Memory B cell (primary cell): ENCODE measurements at regions not wholly inside any gene's neighbourhood (a gene's known extent, or its start where the extent isn't known, plus 50 kb on each side); places are given as distances from the start of the nearest gene placed in this dataset.

Source experiments
- ATAC-seq: fragments of 150-1000 bp; cut with Tn5 transposase; 2 replicates; pipeline ENCODE4 v1.10.0; 2021; ENCODE audit warnings: low read depth, mild to moderate bottlenecking, moderate library complexity
- DNase-seq, 2 donors: peaks; one replicate each; pipeline ENCODE4 v3.0.0; 2022; ENCODE audit warnings: low spot score in 2 of 2
- H3K27ac Mint-ChIP-seq: one replicate; pipeline ENCODE4 v1.8.0; 2022; ENCODE audit warnings: mild to moderate bottlenecking, moderate library complexity, mixed read lengths
- H3K27me3 Mint-ChIP-seq: one replicate; pipeline ENCODE4 v1.8.0; 2022; ENCODE audit warnings: mixed read lengths
- H3K36me3 Mint-ChIP-seq: one replicate; pipeline ENCODE4 v1.8.0; 2022; ENCODE audit warnings: mild to moderate bottlenecking, mixed read lengths
- H3K4me1 Mint-ChIP-seq: one replicate; pipeline ENCODE4 v1.8.0; 2022; ENCODE audit warnings: mixed read lengths
- H3K4me3 Mint-ChIP-seq: one replicate; pipeline ENCODE4 v1.8.0; 2022; ENCODE audit warnings: mild to moderate bottlenecking, moderate library complexity, mixed read lengths
- H3K9me3 Mint-ChIP-seq: one replicate; pipeline ENCODE4 v1.8.0; 2022; ENCODE audit warnings: mixed read lengths

- ATAC-seq (no peak), DNase-seq (no peak)
- Mint-ChIP-seq H3K36me3 (no peaks in the 10 kb centered on the region), H3K4me1 (peaks cover 3% of the 10 kb centered on the region), H3K27me3 (peaks cover 10% of the 10 kb centered on the region), H3K4me3 (no peak overlapping the region), H3K9me3 (peaks cover 2% of the 10 kb centered on the region), H3K27ac (no peak overlapping the region)
Observed at GRCh38 chr11:115890500-115890899, 386.3 kb upstream of the CADM1 start.

GRCh38 chr11:115889712-115890111, 385.5 kb upstream of the CADM1 start:
- peaks cover 2% of the 10 kb centered on the region for H3K9me3 Mint-ChIP-seq
- DNase-seq (no peak), ATAC-seq (no peak)
- H3K27me3 Mint-ChIP-seq: peaks cover 10% of the 10 kb centered on the region
- no peak overlapping the region for H3K4me3 Mint-ChIP-seq
- H3K27ac Mint-ChIP-seq: no peak overlapping the region
- no peaks in the 10 kb centered on the region for H3K36me3 Mint-ChIP-seq
- H3K4me1 Mint-ChIP-seq: peaks cover 3% of the 10 kb centered on the region

DNA sequence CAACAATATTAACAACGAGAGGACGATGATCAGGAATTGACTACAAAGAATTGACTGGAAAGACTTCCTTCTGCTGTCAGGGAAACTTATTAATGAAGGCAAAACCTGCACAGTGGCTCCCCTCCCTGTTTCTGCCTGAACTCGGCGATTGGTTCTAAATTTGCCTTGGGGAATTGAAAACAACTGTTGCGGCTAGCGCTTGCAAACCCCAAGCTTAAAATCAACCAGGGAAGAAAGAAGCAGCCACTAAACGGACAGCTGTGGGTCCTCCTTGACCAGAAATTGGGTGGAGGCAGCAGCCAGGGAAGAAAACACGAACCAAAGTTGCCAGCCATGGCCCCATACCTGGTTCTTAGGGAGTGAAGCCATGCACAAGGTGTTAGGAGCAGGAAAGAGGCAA, 383.5 kb upstream of the CADM1 start:
- Mint-ChIP-seq H3K36me3 (no peaks in the 10 kb centered on the region), H3K27me3 (peaks cover 10% of the 10 kb centered on the region), H3K27ac (no peak overlapping the region), H3K4me3 (no peak overlapping the region), H3K4me1 (peaks cover 3% of the 10 kb centered on the region), H3K9me3 (peaks cover 2% of the 10 kb centered on the region)
- DNase-seq (no peak), ATAC-seq (no peak)

GRCh38 chr11:115887316-115887715, 383.1 kb upstream of the CADM1 start:
- Mint-ChIP-seq H3K4me1 (peaks cover 3% of the 10 kb centered on the region), H3K4me3 (no peak overlapping the region), H3K27ac (no peak overlapping the region), H3K27me3 (peaks cover 10% of the 10 kb centered on the region), H3K36me3 (no peaks in the 10 kb centered on the region), H3K9me3 (peaks cover 2% of the 10 kb centered on the region)
- DNase-seq: no peak
- no peak for ATAC-seq

- H3K4me1 Mint-ChIP-seq: peaks cover 3% of the 10 kb centered on the region
- H3K27me3 Mint-ChIP-seq: peaks cover 10% of the 10 kb centered on the region
- no peak overlapping the region for H3K27ac Mint-ChIP-seq
- H3K36me3 Mint-ChIP-seq: peaks cover 2% of the 10 kb centered on the region
- DNase-seq: no peak
- no peak for ATAC-seq
- peaks cover 6% of the 10 kb centered on the region for H3K9me3 Mint-ChIP-seq
- no peak overlapping the region for H3K4me3 Mint-ChIP-seq
Observed at GRCh38 chr11:115886422-115886733, 382.2 kb upstream of the CADM1 start.

DNA sequence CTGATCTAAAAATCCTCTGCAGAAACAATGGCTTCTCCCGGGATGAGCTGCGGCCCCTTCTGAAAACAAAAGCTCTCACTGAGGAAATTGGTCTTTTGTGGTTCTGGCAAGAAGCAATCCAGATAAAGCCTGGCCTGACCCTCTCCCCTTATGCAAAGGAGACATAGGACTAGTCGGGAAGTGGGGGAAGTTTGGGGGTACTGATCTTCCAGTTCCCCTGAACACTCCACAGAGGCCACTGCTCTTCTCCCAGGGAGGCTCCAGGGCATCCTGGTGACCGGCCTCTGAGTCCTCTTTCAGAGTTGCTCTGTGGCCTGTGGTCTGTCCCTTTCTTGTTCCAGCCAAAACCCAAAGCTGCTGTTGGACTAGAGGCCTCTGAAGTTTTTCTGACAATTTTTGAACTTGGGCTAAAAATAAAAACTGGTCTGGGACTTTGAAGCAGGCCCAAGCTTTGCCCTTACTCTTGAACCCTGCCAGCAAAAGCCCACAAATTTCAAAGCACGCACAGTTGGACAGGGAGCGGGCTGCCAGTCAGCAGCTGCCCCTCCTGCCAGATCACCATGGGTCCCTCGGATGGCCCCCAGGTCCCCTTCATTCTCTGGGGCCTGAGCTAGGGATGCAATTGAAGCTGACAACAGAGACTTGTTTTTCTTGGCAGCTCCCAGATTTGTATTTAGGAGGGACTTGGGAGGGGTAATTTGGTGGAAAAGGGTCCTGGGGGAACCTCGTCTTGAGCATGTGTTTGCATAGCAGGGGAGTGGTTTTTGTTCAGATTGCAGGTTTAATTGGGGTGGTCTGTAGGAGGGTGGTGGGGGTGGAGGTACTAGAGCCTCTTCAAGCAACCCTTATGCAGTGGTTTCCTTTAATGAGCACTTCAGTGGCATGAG, 381.6 kb upstream of the CADM1 start:
- no peak for DNase-seq
- H3K27ac Mint-ChIP-seq: no peak overlapping the region
- H3K27me3 Mint-ChIP-seq: peaks cover 9% of the 10 kb centered on the region
- peaks cover 6% of the 10 kb centered on the region for H3K36me3 Mint-ChIP-seq
- peaks cover 2% of the 10 kb centered on the region for H3K4me1 Mint-ChIP-seq
- no peak for ATAC-seq
- H3K4me3 Mint-ChIP-seq: no peak overlapping the region
- peaks cover 6% of the 10 kb centered on the region for H3K9me3 Mint-ChIP-seq

DNA sequence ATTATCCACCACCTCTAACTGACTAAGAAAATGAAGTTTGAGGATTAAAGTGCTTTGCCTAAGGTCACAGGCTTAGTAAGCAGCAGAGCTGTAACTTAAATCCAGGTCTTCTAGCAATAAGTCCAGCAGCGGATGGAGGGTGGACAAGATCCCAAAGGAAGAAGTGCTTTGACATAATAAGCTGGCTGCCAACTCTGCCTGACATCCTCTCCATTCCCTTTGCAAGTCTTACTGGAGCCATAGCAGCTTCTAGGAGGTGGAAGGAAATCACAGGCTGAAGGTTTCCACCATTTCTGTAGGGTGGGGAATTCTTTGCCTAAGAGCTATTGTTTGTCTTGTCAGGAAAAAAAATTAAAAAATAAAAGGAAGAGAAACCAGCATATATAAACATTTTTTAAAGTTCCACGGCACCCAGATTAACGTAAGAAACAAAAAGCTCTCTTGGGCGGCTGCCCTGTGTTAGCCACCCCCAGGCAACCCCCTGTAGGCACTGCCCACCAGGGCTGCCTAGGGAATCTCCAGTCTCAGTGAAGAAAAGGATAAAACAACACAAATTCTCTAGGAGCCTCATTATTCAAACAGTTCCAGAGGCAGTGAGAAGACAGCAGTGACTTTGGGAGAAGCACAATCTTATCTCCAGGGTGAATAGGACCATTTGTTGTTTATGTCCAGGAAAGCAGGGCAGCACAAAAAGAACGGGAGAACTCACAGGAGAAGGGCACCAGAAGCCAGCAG, 380.8 kb upstream of the CADM1 start:
- no peaks in the 10 kb centered on the region for H3K4me1 Mint-ChIP-seq

GRCh38 chr11:115874843-115875242, 370.6 kb upstream of the CADM1 start:
- H3K36me3 Mint-ChIP-seq: no peaks in the 10 kb centered on the region
- no peak overlapping the region for H3K4me3 Mint-ChIP-seq
- peaks cover 2% of the 10 kb centered on the region for H3K9me3 Mint-ChIP-seq
- H3K27ac Mint-ChIP-seq: no peak overlapping the region
- DNase-seq: no peak
- ATAC-seq: no peak
- peaks cover 1% of the 10 kb centered on the region for H3K27me3 Mint-ChIP-seq
- peaks cover 23% of the 10 kb centered on the region for H3K4me1 Mint-ChIP-seq

More for the DNA sequence above, 380.8 kb upstream of the CADM1 start:
- peaks cover 10% of the 10 kb centered on the region for H3K9me3 Mint-ChIP-seq
- no peak overlapping the region for H3K4me3 Mint-ChIP-seq
- no peak overlapping the region for H3K27ac Mint-ChIP-seq
- no peak for ATAC-seq
- no peak for DNase-seq
- H3K27me3 Mint-ChIP-seq: peaks cover 7% of the 10 kb centered on the region
- peaks cover 6% of the 10 kb centered on the region for H3K36me3 Mint-ChIP-seq

- no peaks in the 10 kb centered on the region for H3K9me3 Mint-ChIP-seq
- DNase-seq (no peak), ATAC-seq (peak; percentile 37)
- H3K4me1 Mint-ChIP-seq: peaks cover 23% of the 10 kb centered on the region
- peaks cover 1% of the 10 kb centered on the region for H3K27me3 Mint-ChIP-seq
- H3K27ac Mint-ChIP-seq: peak overlapping the region; percentile 18
- H3K36me3 Mint-ChIP-seq: no peaks in the 10 kb centered on the region
- peak overlapping the region; percentile 48 for H3K4me3 Mint-ChIP-seq
Observed at GRCh38 chr11:115873813-115874212, 369.6 kb upstream of the CADM1 start.

DNA sequence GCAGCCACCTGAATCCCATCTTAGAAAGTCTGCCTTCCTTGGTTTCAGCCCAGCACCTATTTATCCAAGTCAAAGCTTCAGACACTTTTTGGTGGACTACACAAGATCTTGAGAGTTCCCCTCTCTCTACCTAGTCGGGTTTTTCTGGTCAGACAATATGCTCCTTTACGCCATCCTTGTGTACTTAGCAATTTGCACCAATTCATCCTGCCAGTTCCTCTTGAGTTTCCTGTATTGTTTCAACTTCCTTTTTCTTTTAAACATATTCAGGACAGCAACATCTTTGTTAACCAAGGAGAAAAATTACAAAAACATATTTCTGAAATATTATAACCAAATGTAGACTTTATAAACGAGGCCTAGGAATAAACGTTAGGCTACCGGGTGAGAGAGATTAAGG, 368.2 kb upstream of the CADM1 start:
- ATAC-seq (no peak), DNase-seq (no peak)
- no peaks in the 10 kb centered on the region for H3K9me3 Mint-ChIP-seq
- H3K4me1 Mint-ChIP-seq: peaks cover 23% of the 10 kb centered on the region
- peaks cover 1% of the 10 kb centered on the region for H3K27me3 Mint-ChIP-seq
- H3K36me3 Mint-ChIP-seq: no peaks in the 10 kb centered on the region
- H3K27ac Mint-ChIP-seq: no peak overlapping the region
- H3K4me3 Mint-ChIP-seq: no peak overlapping the region

DNA sequence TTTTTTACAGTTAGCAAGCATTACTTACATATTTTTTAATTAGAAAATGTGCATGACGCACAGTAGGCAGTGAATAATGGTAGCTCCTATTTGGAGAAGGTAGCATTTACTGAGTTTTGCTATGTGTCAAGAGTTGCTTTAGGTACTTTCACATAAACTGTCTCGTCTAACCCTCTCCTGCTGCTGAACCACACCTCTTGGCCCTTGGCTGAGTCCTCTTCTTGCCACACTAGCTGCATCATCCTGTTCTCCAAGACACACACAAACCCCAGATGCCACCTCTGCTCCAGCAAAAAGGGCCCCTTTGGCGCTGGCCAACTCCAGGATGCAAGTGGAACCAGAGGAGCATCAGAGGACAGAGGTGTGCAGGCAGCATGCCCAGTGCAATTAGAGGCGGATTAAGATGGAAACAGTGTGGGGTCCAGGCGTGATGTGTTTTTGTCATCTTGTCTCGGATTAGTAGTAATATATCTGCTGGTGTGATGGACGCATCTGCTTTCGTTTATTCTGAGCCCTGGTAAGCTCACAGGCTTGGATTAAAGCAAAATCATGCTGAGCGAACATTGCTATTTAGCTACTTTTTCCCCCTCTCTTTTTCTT, 367.0 kb upstream of the CADM1 start:
- H3K4me3 Mint-ChIP-seq: no peak overlapping the region

GRCh38 chr11:115869780-115870431, 365.7 kb upstream of the CADM1 start:
- DNase-seq: no peak
- H3K4me3 Mint-ChIP-seq: no peak overlapping the region
- H3K36me3 Mint-ChIP-seq: no peaks in the 10 kb centered on the region
- peaks cover 23% of the 10 kb centered on the region for H3K4me1 Mint-ChIP-seq
- peaks cover 1% of the 10 kb centered on the region for H3K27me3 Mint-ChIP-seq
- ATAC-seq: peak; percentile 56
- H3K9me3 Mint-ChIP-seq: no peaks in the 10 kb centered on the region
- no peak overlapping the region for H3K27ac Mint-ChIP-seq

More for the DNA sequence above, 367.0 kb upstream of the CADM1 start:
- H3K27me3 Mint-ChIP-seq: peaks cover 1% of the 10 kb centered on the region
- ATAC-seq: no peak
- no peak overlapping the region for H3K27ac Mint-ChIP-seq
- H3K9me3 Mint-ChIP-seq: no peaks in the 10 kb centered on the region
- no peak for DNase-seq
- H3K4me1 Mint-ChIP-seq: peaks cover 23% of the 10 kb centered on the region
- H3K36me3 Mint-ChIP-seq: no peaks in the 10 kb centered on the region

- Mint-ChIP-seq H3K27me3 (peaks cover 1% of the 10 kb centered on the region), H3K4me1 (peaks cover 19% of the 10 kb centered on the region), H3K9me3 (no peaks in the 10 kb centered on the region), H3K36me3 (no peaks in the 10 kb centered on the region), H3K4me3 (no peak overlapping the region), H3K27ac (no peak overlapping the region)
- ATAC-seq (no peak), DNase-seq (no peak)
Observed at GRCh38 chr11:115869131-115869530, 364.9 kb upstream of the CADM1 start.

DNA sequence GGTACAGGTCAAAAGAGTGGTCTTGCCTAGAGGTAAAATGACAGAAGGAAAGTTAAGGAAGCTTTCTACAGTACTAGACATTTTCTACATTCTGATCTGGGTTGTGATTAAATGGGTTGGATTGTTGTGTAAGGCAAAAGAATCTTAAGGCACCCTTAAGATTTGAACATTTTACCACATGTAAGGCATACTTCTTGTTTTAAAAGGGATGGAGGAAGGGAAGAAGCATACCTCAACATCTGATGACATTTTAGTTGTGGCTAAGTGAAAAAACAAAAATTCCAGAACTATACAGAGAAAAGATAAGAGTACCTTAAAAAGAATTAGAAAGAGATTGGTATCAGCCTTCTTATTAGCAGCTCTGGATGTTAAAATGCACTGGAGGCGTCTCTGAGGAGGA, 356.0 kb upstream of the CADM1 start:
- no peaks in the 10 kb centered on the region for H3K36me3 Mint-ChIP-seq
- ATAC-seq: no peak
- no peak for DNase-seq
- H3K4me1 Mint-ChIP-seq: no peaks in the 10 kb centered on the region
- peaks cover 5% of the 10 kb centered on the region for H3K9me3 Mint-ChIP-seq
- H3K27me3 Mint-ChIP-seq: no peaks in the 10 kb centered on the region
- no peak overlapping the region for H3K4me3 Mint-ChIP-seq
- H3K27ac Mint-ChIP-seq: no peak overlapping the region
